ENCODE measurements at regions not wholly inside any gene's neighbourhood (a gene's known extent, or its start where the extent isn't known, plus 50 kb on each side); places are given as distances from the start of the nearest gene placed in this dataset.

- TF ChIP-seq SIN3A (IDR thresholded peaks at IDR 0.05; ENCODE audit: borderline replicate concordance, insufficient read depth, low read length) (no peak), FOXP2 (optimal IDR thresholded peaks at IDR 0.05; ENCODE audit: borderline replicate concordance, extremely low read depth, extremely low read length, insufficient read depth) (no peak), REST (IDR thresholded peaks at IDR 0.05; ENCODE audit: insufficient read depth in 1 of 2, low read depth in 2 of 2, low read length in 2 of 2) (no peak), POLR2AphosphoS5 (IDR thresholded peaks at IDR 0.05; ENCODE audit: low read depth, low read length) (no peak), TAF1 (IDR thresholded peaks at IDR 0.05; ENCODE audit: borderline replicate concordance, insufficient read depth, low read length) (no peak)
Measured at GRCh38 chr9:87167161-87167560, 219.9 kb upstream of the GAS1 start.

GRCh38 chr9:87167582-87167981, 220.3 kb upstream of the GAS1 start:
- TF ChIP-seq SIN3A (IDR thresholded peaks at IDR 0.05; ENCODE audit: borderline replicate concordance, insufficient read depth, low read length), result no peak
- no peak for TF ChIP-seq REST (IDR thresholded peaks at IDR 0.05; ENCODE audit: insufficient read depth in 1 of 2, low read depth in 2 of 2, low read length in 2 of 2)
- TF ChIP-seq TAF1 (IDR thresholded peaks at IDR 0.05; ENCODE audit: borderline replicate concordance, insufficient read depth, low read length), result no peak
- no peak for TF ChIP-seq POLR2AphosphoS5 (IDR thresholded peaks at IDR 0.05; ENCODE audit: low read depth, low read length)
- no peak for TF ChIP-seq FOXP2 (optimal IDR thresholded peaks at IDR 0.05; ENCODE audit: borderline replicate concordance, extremely low read depth, extremely low read length, insufficient read depth)

- no peak for TF ChIP-seq SIN3A (IDR thresholded peaks at IDR 0.05; ENCODE audit: borderline replicate concordance, insufficient read depth, low read length)
- no peak for TF ChIP-seq FOXP2 (optimal IDR thresholded peaks at IDR 0.05; ENCODE audit: borderline replicate concordance, extremely low read depth, extremely low read length, insufficient read depth)
- TF ChIP-seq TAF1 (IDR thresholded peaks at IDR 0.05; ENCODE audit: borderline replicate concordance, insufficient read depth, low read length), result no peak
- TF ChIP-seq REST (IDR thresholded peaks at IDR 0.05; ENCODE audit: insufficient read depth in 1 of 2, low read depth in 2 of 2, low read length in 2 of 2), result no peak
- no peak for TF ChIP-seq POLR2AphosphoS5 (IDR thresholded peaks at IDR 0.05; ENCODE audit: low read depth, low read length)
Measured at GRCh38 chr9:87178302-87178701, 231.0 kb upstream of the GAS1 start.

- TF ChIP-seq FOXP2 (optimal IDR thresholded peaks at IDR 0.05; ENCODE audit: borderline replicate concordance, extremely low read depth, extremely low read length, insufficient read depth), result no peak
Measured at GRCh38 chr9:87179553-87180340, 232.4 kb upstream of the GAS1 start.

- TF ChIP-seq SIN3A (IDR thresholded peaks at IDR 0.05; ENCODE audit: borderline replicate concordance, insufficient read depth, low read length) (no peak), REST (IDR thresholded peaks at IDR 0.05; ENCODE audit: insufficient read depth in 1 of 2, low read depth in 2 of 2, low read length in 2 of 2) (no peak), FOXP2 (optimal IDR thresholded peaks at IDR 0.05; ENCODE audit: borderline replicate concordance, extremely low read depth, extremely low read length, insufficient read depth) (no peak), TAF1 (IDR thresholded peaks at IDR 0.05; ENCODE audit: borderline replicate concordance, insufficient read depth, low read length) (no peak), POLR2AphosphoS5 (IDR thresholded peaks at IDR 0.05; ENCODE audit: low read depth, low read length) (no peak)
Measured at GRCh38 chr9:87180361-87180760, 233.1 kb upstream of the GAS1 start.

Data from PFSK-1 (cell line).